ENCODE measurements at regions not wholly inside any gene's neighbourhood (a gene's known extent, or its start where the extent isn't known, plus 50 kb on each side); places are given as distances from the start of the nearest gene placed in this dataset.

DNA sequence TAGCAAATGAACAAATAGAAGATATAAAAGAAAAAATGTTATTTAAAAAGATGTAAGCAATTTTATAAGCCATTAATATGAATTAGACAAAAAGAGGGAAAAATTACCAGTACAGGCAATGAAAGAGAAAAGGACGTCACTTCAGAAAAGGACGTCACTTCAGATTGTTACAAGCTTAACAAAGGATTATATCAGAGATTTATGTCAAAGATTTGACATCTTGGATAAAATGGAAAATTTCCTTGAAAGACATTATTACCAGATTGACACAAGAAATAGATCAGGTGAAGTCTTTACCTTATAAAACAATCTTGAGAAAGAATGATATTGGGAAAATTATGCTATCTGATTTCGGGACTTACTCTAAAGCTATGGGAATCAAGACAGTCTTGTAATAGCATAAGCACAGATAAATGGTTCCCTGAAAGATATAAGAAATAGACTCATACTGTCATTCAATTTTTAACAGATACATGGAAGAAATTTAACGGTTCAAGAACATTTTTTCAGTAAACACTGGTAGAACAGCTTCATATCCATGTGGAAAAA, 625.4 kb upstream of the EDIL3 start:
- TF ChIP-seq CTCF (IDR thresholded peaks at IDR 0.05) (no peak), SIN3A (IDR thresholded peaks at IDR 0.05; ENCODE audit: borderline replicate concordance, insufficient read depth, low read depth, low read length) (no peak)
- TF ChIP-seq, protein P1, sequence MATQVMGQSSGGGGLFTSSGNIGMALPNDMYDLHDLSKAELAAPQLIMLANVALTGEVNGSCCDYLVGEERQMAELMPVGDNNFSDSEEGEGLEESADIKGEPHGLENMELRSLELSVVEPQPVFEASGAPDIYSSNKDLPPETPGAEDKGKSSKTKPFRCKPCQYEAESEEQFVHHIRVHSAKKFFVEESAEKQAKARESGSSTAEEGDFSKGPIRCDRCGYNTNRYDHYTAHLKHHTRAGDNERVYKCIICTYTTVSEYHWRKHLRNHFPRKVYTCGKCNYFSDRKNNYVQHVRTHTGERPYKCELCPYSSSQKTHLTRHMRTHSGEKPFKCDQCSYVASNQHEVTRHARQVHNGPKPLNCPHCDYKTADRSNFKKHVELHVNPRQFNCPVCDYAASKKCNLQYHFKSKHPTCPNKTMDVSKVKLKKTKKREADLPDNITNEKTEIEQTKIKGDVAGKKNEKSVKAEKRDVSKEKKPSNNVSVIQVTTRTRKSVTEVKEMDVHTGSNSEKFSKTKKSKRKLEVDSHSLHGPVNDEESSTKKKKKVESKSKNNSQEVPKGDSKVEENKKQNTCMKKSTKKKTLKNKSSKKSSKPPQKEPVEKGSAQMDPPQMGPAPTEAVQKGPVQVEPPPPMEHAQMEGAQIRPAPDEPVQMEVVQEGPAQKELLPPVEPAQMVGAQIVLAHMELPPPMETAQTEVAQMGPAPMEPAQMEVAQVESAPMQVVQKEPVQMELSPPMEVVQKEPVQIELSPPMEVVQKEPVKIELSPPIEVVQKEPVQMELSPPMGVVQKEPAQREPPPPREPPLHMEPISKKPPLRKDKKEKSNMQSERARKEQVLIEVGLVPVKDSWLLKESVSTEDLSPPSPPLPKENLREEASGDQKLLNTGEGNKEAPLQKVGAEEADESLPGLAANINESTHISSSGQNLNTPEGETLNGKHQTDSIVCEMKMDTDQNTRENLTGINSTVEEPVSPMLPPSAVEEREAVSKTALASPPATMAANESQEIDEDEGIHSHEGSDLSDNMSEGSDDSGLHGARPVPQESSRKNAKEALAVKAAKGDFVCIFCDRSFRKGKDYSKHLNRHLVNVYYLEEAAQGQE (IDR thresholded peaks at IDR 0.05; ENCODE audit: insufficient read depth in 1 of 2, low read depth in 2 of 2, low read length in 1 of 2), result no peak

All from Panc1 (cell line).